ENCODE measurements at regions not wholly inside any gene's neighbourhood (a gene's known extent, or its start where the extent isn't known, plus 50 kb on each side); places are given as distances from the start of the nearest gene placed in this dataset.

DNA sequence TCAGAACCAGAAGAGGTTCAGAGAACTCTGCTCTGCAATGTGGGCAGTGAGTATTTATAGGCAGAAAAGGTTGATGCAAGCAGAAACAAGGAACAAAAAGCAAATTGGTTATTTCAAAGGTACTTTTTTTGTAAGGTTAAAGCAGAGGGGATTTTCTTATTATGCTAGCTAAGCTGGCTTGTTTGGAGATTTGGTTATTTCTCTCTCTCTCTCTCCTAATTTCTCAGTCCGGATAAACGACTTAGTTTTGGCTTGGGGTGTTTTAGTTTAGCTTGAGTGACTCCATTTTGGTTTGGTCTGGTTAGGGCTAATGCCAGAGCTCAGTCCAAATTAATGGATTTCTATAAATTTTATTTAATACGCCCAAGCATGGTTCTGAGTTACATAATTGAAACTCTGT lies 566.8 kb downstream of the SH2D4B start:
- TF ChIP-seq, protein P1, sequence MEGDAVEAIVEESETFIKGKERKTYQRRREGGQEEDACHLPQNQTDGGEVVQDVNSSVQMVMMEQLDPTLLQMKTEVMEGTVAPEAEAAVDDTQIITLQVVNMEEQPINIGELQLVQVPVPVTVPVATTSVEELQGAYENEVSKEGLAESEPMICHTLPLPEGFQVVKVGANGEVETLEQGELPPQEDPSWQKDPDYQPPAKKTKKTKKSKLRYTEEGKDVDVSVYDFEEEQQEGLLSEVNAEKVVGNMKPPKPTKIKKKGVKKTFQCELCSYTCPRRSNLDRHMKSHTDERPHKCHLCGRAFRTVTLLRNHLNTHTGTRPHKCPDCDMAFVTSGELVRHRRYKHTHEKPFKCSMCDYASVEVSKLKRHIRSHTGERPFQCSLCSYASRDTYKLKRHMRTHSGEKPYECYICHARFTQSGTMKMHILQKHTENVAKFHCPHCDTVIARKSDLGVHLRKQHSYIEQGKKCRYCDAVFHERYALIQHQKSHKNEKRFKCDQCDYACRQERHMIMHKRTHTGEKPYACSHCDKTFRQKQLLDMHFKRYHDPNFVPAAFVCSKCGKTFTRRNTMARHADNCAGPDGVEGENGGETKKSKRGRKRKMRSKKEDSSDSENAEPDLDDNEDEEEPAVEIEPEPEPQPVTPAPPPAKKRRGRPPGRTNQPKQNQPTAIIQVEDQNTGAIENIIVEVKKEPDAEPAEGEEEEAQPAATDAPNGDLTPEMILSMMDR (IDR thresholded peaks at IDR 0.05), result no peak
- no peak for TF ChIP-seq POLR2A (IDR thresholded peaks at IDR 0.05)

All from lower leg skin (tissue), 3 donors.